LHCN-M2 (cell line): ENCODE measurements at regions not wholly inside any gene's neighbourhood (a gene's known extent, or its start where the extent isn't known, plus 50 kb on each side); places are given as distances from the start of the nearest gene placed in this dataset.

Experiments
- DNase-seq: peaks from one replicate; pipeline ENCODE4 v3.0.0-alpha.2; 2012; ENCODE audit warnings: low read depth

- peak; percentile 82 for DNase-seq
These were observed 365.2 kb downstream of the BRINP1 start for GRCh38 chr9:119003882-119004617.

GRCh38 chr9:119004618-119004990 is 364.6 kb downstream of the BRINP1 start:
- DNase-seq, result peak; percentile 95

- peak; percentile 35 for DNase-seq
These were observed 364.1 kb downstream of the BRINP1 start for GRCh38 chr9:119005162-119005561.

- DNase-seq, result peak; percentile 97
These were observed 360.0 kb downstream of the BRINP1 start for GRCh38 chr9:119009249-119009648.

GRCh38 chr9:119020284-119020683 is 349.0 kb downstream of the BRINP1 start:
- DNase-seq, result no peak

- DNase-seq, result no peak
These were observed 348.4 kb downstream of the BRINP1 start for GRCh38 chr9:119020730-119021333.

- peak; percentile 97 for DNase-seq
These were observed 343.1 kb downstream of the BRINP1 start for GRCh38 chr9:119026120-119026519.

GRCh38 chr9:119027901-119028699 is 341.1 kb downstream of the BRINP1 start:
- no peak for DNase-seq

- no peak for DNase-seq
These were observed 339.3 kb downstream of the BRINP1 start for GRCh38 chr9:119029886-119030285.

- no peak for DNase-seq
These were observed 335.6 kb downstream of the BRINP1 start for GRCh38 chr9:119033596-119033995.

- DNase-seq, result no peak
These were observed 332.3 kb downstream of the BRINP1 start for GRCh38 chr9:119036969-119037368.

GRCh38 chr9:119043996-119044395 is 325.2 kb downstream of the BRINP1 start:
- DNase-seq, result no peak

GRCh38 chr9:119044806-119045205 is 324.4 kb downstream of the BRINP1 start:
- peak; percentile 38 for DNase-seq

GRCh38 chr9:119047513-119048307 is 321.5 kb downstream of the BRINP1 start:
- no peak for DNase-seq

- peak; percentile 65 for DNase-seq
These were observed 319.0 kb downstream of the BRINP1 start for GRCh38 chr9:119050281-119050680.

GRCh38 chr9:119052339-119053030 is 316.8 kb downstream of the BRINP1 start:
- no peak for DNase-seq

- no peak for DNase-seq
These were observed 316.2 kb downstream of the BRINP1 start for GRCh38 chr9:119053070-119053469.

GRCh38 chr9:119060629-119061385 is 308.4 kb downstream of the BRINP1 start:
- DNase-seq, result no peak

- peak; percentile 77 for DNase-seq
These were observed 297.6 kb downstream of the BRINP1 start for GRCh38 chr9:119071636-119072035.

GRCh38 chr9:119074017-119074416 is 295.2 kb downstream of the BRINP1 start:
- DNase-seq, result no peak
